ENCODE measurements at regions not wholly inside any gene's neighbourhood (a gene's known extent, or its start where the extent isn't known, plus 50 kb on each side); places are given as distances from the start of the nearest gene placed in this dataset.

DNA sequence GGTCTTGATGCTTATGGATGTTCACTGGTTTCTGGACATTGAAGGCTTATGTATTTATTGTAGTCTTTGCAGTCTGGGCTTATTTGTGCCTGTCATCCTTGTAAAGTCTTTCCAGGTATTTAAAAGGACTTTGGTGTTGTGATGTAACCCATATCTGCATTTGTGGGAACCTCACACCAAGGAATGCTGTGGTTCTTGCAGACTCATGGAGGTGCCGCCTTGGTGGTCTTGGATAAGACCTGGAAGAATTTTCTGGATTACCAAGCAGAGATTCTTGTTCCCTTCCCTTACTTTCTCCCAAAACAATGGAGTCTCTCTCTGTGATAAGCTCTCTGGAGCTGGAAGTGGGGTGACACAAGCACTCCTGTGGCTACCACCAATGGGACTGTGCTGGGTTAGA lies 363.5 kb upstream of the NECTIN3 start:
- no peak for TF ChIP-seq CTCF (IDR thresholded peaks at IDR 0.05; ENCODE audit: poor library complexity)
- TF ChIP-seq EZH2 (IDR thresholded peaks at IDR 0.05; ENCODE audit: borderline replicate concordance): no peak
- TF ChIP-seq EZH2phosphoT487 (IDR thresholded peaks at IDR 0.05; ENCODE audit: low read depth, severe bottlenecking, unreplicated experiment): no peak
- H3K27ac ChIP-seq: no peak overlapping the region
- no peak for DNase-seq (ENCODE audit: low spot score)
- no peaks in the 10 kb centered on the region for H3K9me2 ChIP-seq (replicated peaks; ENCODE audit: insufficient read depth)
- H3K4me3 ChIP-seq: no peak overlapping the region
- no peaks in the 10 kb centered on the region for H3K4me1 ChIP-seq (ENCODE audit: insufficient read depth)
- H3K79me2 ChIP-seq: no peaks in the 10 kb centered on the region
- H3K4me2 ChIP-seq: no peak overlapping the region
- no peak overlapping the region for H2AFZ ChIP-seq
- 100% methylated on average over 1 of the region's 1 CpG for WGBS (ENCODE audit: low lambda C conversion rate, missing lambda C conversion rate)
- H3K27me3 ChIP-seq: no peaks in the 10 kb centered on the region
- no peaks in the 10 kb centered on the region for H3K9me3 ChIP-seq (ENCODE audit: low read depth)
- no peaks in the 10 kb centered on the region for H3K36me3 ChIP-seq (replicated peaks; ENCODE audit: insufficient read depth, low read depth)
- no peaks in the 10 kb centered on the region for H4K20me1 ChIP-seq (ENCODE audit: insufficient read depth, poor library complexity, severe bottlenecking)

GRCh38 chr3:110710156-110710555 lies 361.5 kb upstream of the NECTIN3 start:
- Histone ChIP-seq H3K4me2 (no peak overlapping the region), H3K27me3 (no peaks in the 10 kb centered on the region), H4K20me1 (ENCODE audit: insufficient read depth, poor library complexity, severe bottlenecking) (no peaks in the 10 kb centered on the region), H3K79me2 (no peaks in the 10 kb centered on the region), H2AFZ (no peak overlapping the region), H3K4me1 (ENCODE audit: insufficient read depth) (no peaks in the 10 kb centered on the region), H3K9me2 (replicated peaks; ENCODE audit: insufficient read depth) (no peaks in the 10 kb centered on the region), H3K36me3 (replicated peaks; ENCODE audit: insufficient read depth, low read depth) (no peaks in the 10 kb centered on the region), H3K27ac (peak overlapping the region; percentile 29), H3K4me3 (no peak overlapping the region), H3K9me3 (ENCODE audit: low read depth) (no peaks in the 10 kb centered on the region)
- WGBS (ENCODE audit: low lambda C conversion rate, missing lambda C conversion rate): 92% methylated on average over 7 of the region's 7 CpGs
- no peak for DNase-seq (ENCODE audit: low spot score)
- TF ChIP-seq EZH2 (IDR thresholded peaks at IDR 0.05; ENCODE audit: borderline replicate concordance) (no peak), EZH2phosphoT487 (IDR thresholded peaks at IDR 0.05; ENCODE audit: low read depth, severe bottlenecking, unreplicated experiment) (no peak), CTCF (IDR thresholded peaks at IDR 0.05; ENCODE audit: poor library complexity) (no peak)

GRCh38 chr3:110710603-110711002 lies 361.0 kb upstream of the NECTIN3 start:
- 96% methylated on average over 1 of the region's 1 CpG for WGBS (ENCODE audit: low lambda C conversion rate, missing lambda C conversion rate)
- Histone ChIP-seq H3K9me3 (ENCODE audit: low read depth) (no peaks in the 10 kb centered on the region), H2AFZ (no peak overlapping the region), H3K36me3 (replicated peaks; ENCODE audit: insufficient read depth, low read depth) (no peaks in the 10 kb centered on the region), H3K27ac (peak overlapping the region; percentile 29), H3K4me1 (ENCODE audit: insufficient read depth) (no peaks in the 10 kb centered on the region), H4K20me1 (ENCODE audit: insufficient read depth, poor library complexity, severe bottlenecking) (no peaks in the 10 kb centered on the region), H3K4me3 (no peak overlapping the region), H3K4me2 (no peak overlapping the region), H3K79me2 (no peaks in the 10 kb centered on the region), H3K27me3 (no peaks in the 10 kb centered on the region), H3K9me2 (replicated peaks; ENCODE audit: insufficient read depth) (no peaks in the 10 kb centered on the region)
- TF ChIP-seq CTCF (IDR thresholded peaks at IDR 0.05; ENCODE audit: poor library complexity) (no peak), EZH2 (IDR thresholded peaks at IDR 0.05; ENCODE audit: borderline replicate concordance) (no peak), EZH2phosphoT487 (IDR thresholded peaks at IDR 0.05; ENCODE audit: low read depth, severe bottlenecking, unreplicated experiment) (no peak)
- DNase-seq (ENCODE audit: low spot score): peak; percentile 28
